BE2C (cell line): ENCODE measurements at regions not wholly inside any gene's neighbourhood (a gene's known extent, or its start where the extent isn't known, plus 50 kb on each side); places are given as distances from the start of the nearest gene placed in this dataset.
A peak's percentile ranks its signal among the peaks of the same experiment; 100 is the strongest.
"Not testable (repeated sequence)": the region's sequence is repeated elsewhere in the genome, so short reads cannot be mapped to it uniquely, and the experiment has no call there.

Experiments
- DNase-seq: peaks from one replicate; pipeline ENCODE4 v3.0.0-alpha.2; 2020
- H3K27me3 ChIP-seq: fragments of 250-450 bp; sonication (Bioruptor Pico); 2 replicates; pipeline ENCODE4 v1.5.1; 2020; ENCODE audit warnings: mild to moderate bottlenecking
- H3K36me3 ChIP-seq: fragments of 250-450 bp; sonication (Bioruptor Pico); 2 replicates; pipeline ENCODE4 v1.5.1; 2020; ENCODE audit warnings: mild to moderate bottlenecking
- H3K4me1 ChIP-seq: fragments of 250-450 bp; sonication (Bioruptor Pico); 2 replicates; pipeline ENCODE4 v1.5.1; 2020
- H3K4me3 ChIP-seq: 2 replicates; pipeline ENCODE4 v1.5.1; 2011; ENCODE audit warnings: low read depth, low read length
- H3K9me3 ChIP-seq: fragments of 250-450 bp; sonication (Bioruptor Pico); 2 replicates; pipeline ENCODE4 v1.5.1; 2020
- TF ChIP-seq, protein P1 (sequence below): IDR thresholded peaks from 2 replicates; pipeline ENCODE4 v1.5.1; 2012; ENCODE audit warnings: mild to moderate bottlenecking, low read depth, low read length

DNA sequence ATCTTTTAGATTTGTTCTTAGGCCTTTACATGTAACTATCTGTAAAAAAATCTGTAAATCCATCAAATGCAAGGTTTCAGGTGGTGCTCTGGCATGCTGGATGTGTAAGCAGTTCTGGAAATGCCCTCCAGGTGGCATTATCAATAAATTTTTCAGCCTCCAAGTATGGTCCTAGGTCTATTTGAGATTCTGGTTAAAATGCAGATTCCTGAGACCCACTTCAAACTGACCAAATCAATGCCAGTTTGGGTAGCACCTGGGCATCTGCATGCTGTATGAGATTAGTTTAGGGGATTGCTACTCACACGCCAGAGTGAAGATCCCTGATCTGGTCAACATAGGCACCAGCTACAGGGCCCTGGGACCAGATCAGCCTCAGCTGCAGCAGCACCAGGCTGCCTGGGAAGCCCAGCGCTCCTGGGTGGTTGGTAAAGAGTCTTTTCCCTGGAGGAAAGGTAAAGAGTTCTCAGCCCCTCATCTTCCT is 507.3 kb upstream of the CITED2 start:
- DNase-seq, result peak; percentile 37
- TF ChIP-seq, protein P1, sequence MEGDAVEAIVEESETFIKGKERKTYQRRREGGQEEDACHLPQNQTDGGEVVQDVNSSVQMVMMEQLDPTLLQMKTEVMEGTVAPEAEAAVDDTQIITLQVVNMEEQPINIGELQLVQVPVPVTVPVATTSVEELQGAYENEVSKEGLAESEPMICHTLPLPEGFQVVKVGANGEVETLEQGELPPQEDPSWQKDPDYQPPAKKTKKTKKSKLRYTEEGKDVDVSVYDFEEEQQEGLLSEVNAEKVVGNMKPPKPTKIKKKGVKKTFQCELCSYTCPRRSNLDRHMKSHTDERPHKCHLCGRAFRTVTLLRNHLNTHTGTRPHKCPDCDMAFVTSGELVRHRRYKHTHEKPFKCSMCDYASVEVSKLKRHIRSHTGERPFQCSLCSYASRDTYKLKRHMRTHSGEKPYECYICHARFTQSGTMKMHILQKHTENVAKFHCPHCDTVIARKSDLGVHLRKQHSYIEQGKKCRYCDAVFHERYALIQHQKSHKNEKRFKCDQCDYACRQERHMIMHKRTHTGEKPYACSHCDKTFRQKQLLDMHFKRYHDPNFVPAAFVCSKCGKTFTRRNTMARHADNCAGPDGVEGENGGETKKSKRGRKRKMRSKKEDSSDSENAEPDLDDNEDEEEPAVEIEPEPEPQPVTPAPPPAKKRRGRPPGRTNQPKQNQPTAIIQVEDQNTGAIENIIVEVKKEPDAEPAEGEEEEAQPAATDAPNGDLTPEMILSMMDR, result peak; percentile 81
- Histone ChIP-seq H3K4me3 (no peak overlapping the region), H3K27me3 (no peaks in the 10 kb centered on the region), H3K4me1 (peaks cover 14% of the 10 kb centered on the region), H3K36me3 (no peaks in the 10 kb centered on the region), H3K9me3 (no peaks in the 10 kb centered on the region)

DNA sequence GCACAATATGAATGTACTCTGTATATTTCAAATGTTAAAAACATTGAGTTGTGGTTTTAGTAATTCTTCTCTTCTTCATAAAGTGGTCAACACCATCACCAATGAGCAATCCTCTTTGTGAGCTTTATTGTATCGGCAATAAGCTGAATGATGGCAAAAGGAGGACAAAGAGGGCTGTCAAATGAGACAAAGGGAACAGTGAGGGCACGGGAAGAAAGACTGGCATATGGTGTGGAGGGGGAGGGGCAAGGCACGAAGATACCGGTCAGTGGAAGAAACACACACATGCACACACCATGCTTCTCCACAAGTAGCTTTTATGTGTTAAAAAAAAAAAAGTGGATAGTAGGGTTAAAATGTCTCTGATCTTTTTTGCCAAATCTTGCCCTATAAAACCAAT is 506.8 kb upstream of the CITED2 start:
- Histone ChIP-seq H3K9me3 (no peaks in the 10 kb centered on the region), H3K4me1 (peaks cover 14% of the 10 kb centered on the region), H3K36me3 (no peaks in the 10 kb centered on the region), H3K4me3 (no peak overlapping the region), H3K27me3 (no peaks in the 10 kb centered on the region)
- no peak for DNase-seq
- TF ChIP-seq, protein P1, result no peak

DNA sequence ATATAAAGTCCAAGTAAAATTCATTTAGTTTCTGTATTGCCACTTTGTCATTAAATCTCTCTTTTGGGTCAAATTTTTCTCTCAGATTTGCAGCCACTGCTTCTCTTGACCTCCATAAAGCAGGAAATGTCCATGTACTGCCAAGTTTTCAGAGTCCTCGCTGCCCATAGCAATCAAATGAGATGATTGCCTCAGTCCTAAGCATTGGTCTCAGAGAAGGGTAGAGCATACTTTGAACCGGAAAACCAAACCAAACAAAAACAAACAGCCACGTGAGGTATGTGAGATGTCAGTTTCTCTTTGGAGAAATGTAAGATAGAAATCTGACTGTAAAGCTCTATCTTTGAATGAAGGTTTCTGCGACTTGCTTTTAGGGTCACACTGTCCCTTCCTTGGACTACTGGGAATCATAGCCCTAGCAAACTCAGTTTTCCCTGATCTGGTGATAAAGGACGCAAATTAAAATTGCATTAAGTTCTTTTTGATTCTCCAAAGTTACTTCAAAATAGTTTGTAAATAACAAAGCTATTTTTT is 505.4 kb upstream of the CITED2 start:
- no peak for DNase-seq
- TF ChIP-seq, protein P1, result no peak
- H3K4me1 ChIP-seq, result peaks cover 14% of the 10 kb centered on the region
- no peaks in the 10 kb centered on the region for H3K36me3 ChIP-seq
- no peaks in the 10 kb centered on the region for H3K9me3 ChIP-seq
- H3K4me3 ChIP-seq, result no peak overlapping the region
- no peaks in the 10 kb centered on the region for H3K27me3 ChIP-seq

DNA sequence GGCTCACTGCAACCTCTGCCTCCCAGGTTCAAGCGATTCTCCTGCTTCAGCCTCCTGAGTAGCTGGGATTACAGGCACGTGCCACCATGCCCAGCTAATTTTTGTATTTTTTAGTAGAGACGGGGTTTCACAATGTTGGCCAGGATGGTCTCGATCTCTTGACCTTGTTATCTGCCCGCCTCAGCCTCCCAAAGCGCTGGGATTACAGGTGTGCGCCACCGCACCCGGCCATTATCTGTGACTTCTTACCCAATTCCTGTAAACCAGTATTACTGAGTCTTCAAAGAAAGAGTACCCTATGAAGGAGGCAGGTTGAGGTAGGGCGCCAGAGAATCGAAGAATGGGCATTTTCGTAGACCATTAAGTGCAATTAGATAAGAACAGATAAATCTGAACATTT is 504.8 kb upstream of the CITED2 start:
- not testable (repeated sequence) for H3K36me3 ChIP-seq, H3K4me3 ChIP-seq, DNase-seq, H3K9me3 ChIP-seq, H3K27me3 ChIP-seq
- H3K4me1 ChIP-seq, result peaks cover 14% of the 10 kb centered on the region

DNA sequence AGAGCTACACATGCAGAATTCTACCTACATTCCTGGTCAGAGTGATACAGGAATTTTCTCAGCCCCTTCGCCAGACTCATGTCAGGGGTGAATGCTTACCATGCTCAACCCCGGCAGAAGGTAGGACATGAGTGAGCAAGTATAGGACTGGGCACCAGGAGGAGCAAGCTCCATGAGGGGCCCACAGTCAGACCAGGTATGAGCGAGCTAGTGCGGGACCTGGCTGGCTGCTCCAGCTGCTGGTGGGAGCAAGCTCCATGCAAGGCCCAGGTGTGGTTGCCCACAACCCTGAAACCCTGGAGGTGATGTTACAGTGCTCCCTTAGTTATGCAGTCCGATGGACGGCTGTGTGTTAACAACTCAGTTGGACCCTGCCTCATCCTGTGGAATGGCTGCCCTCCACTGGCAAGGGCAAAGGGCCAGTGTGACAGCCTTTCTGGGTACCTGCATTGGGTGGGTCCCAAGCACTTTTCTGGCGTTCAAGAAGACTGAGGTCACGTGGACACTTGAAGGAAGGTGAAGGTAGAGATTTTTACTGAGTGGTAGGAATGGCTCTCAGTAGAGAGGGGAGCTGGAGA is 503.5 kb upstream of the CITED2 start:
- TF ChIP-seq, protein P1, result no peak
- Histone ChIP-seq H3K9me3 (no peaks in the 10 kb centered on the region), H3K4me1 (peaks cover 11% of the 10 kb centered on the region), H3K36me3 (no peaks in the 10 kb centered on the region), H3K4me3 (no peak overlapping the region), H3K27me3 (no peaks in the 10 kb centered on the region)
- DNase-seq, result no peak

DNA sequence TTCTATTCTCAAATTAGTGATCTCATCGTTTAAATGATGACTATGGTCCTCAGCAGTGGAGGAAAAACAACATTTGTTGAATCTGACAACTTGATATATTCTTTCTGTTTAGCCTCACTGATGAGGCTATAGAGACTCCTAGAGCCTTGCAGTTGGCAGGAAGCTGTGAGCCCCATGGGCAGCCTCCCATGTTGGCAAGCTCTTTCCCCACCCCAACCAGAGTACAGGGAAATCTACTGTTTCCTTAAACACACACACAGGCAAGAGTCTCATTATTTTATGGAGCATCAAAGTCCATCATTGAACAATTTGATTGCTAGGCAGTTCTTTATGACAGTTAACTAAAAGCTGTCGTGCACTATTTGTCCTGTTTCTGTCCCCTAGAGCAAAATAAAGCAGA is 498.2 kb upstream of the CITED2 start:
- no peak for DNase-seq
- Histone ChIP-seq H3K36me3 (no peaks in the 10 kb centered on the region), H3K4me1 (no peaks in the 10 kb centered on the region), H3K4me3 (no peak overlapping the region), H3K27me3 (no peaks in the 10 kb centered on the region), H3K9me3 (no peaks in the 10 kb centered on the region)
- TF ChIP-seq, protein P1, result no peak
